Neural cell (in vitro differentiated cells): ENCODE measurements at regions not wholly inside any gene's neighbourhood (a gene's known extent, or its start where the extent isn't known, plus 50 kb on each side); places are given as distances from the start of the nearest gene placed in this dataset.

Source experiments
- H2AFZ ChIP-seq: fragments of 200-600, 300-800 bp; sonication (generic), shearing (Covaris generic); 2 replicates; pipeline ENCODE4 v1.6.0; 2014; ENCODE audit warnings: low read depth, mild to moderate bottlenecking, antibody characterized with exemption, low read length, moderate library complexity
- H3F3A ChIP-seq: fragments of 200-600 bp; shearing (Covaris generic); 2 replicates; pipeline ENCODE4 v1.6.1; 2016; ENCODE audit warnings: mild to moderate bottlenecking, moderate library complexity, mixed read lengths, antibody characterized with exemption, low read length; ENCODE audit not compliant: insufficient read depth, poor library complexity, severe bottlenecking
- H3K27ac ChIP-seq: fragments of 200-600, 300-800 bp; sonication (generic), shearing (Covaris generic); 2 replicates; pipeline ENCODE4 v1.5.1; 2014; ENCODE audit warnings: mild to moderate bottlenecking, low read length, moderate library complexity
- H3K27me3 ChIP-seq: fragments of 300-800, 200-600 bp; sonication (generic), shearing (Covaris generic); 2 replicates; pipeline ENCODE4 v1.6.0; 2014; ENCODE audit warnings: mild to moderate bottlenecking, low read depth, low read length, moderate library complexity; ENCODE audit not compliant: insufficient read depth
- H3K36me3 ChIP-seq: fragments of 300-800, 200-600 bp; sonication (generic), shearing (Covaris generic); 2 replicates; pipeline ENCODE4 v1.5.1; 2014; ENCODE audit warnings: mild to moderate bottlenecking, antibody characterized with exemption, low read length, moderate library complexity; ENCODE audit not compliant: insufficient read depth
- H3K4me2 ChIP-seq: fragments of 300-800, 200-600 bp; sonication (generic), shearing (Covaris generic); 2 replicates; pipeline ENCODE4 v1.6.0; 2014; ENCODE audit warnings: mild to moderate bottlenecking, low read length
- H3K4me3 ChIP-seq: fragments of 300-800, 200-600 bp; sonication (generic), shearing (Covaris generic); 2 replicates; pipeline ENCODE4 v1.5.1; 2014; ENCODE audit warnings: mild to moderate bottlenecking, low read length, moderate library complexity
- H3K79me2 ChIP-seq: fragments of 200-600 bp; shearing (Covaris generic); replicated peaks from 2 replicates; pipeline ENCODE4 v1.6.0; 2014; ENCODE audit warnings: mild to moderate bottlenecking, low read length, moderate library complexity; ENCODE audit not compliant: insufficient read depth
- H3K9ac ChIP-seq: fragments of 300-800, 200-600 bp; sonication (generic), shearing (Covaris generic); 2 replicates; pipeline ENCODE4 v1.6.1; 2016; ENCODE audit warnings: mild to moderate bottlenecking, low read length, mixed read lengths
- H3K9me2 ChIP-seq: fragments of 200-600 bp; shearing (Covaris generic); 2 replicates; pipeline ENCODE4 v1.6.1; 2016; ENCODE audit warnings: mild to moderate bottlenecking, low read length, mixed read lengths; ENCODE audit not compliant: insufficient read depth
- H3K9me3 ChIP-seq: fragments of 200-600, 300-800 bp; sonication (generic), shearing (Covaris generic); 2 replicates; pipeline ENCODE4 v1.6.1; 2016; ENCODE audit warnings: mild to moderate bottlenecking, mixed run types, low read length, moderate library complexity, mixed read lengths
- H4K20me1 ChIP-seq: fragments of 200-600 bp; shearing (Covaris generic); 2 replicates; pipeline ENCODE4 v1.6.1; 2016; ENCODE audit warnings: mild to moderate bottlenecking, mixed run types; ENCODE audit not compliant: insufficient read depth
- CTCF ChIP-seq: fragments of 450-650 bp; IDR thresholded peaks from 2 replicates; pipeline ENCODE4 v1.5.1; 2014; ENCODE audit warnings: antibody characterized with exemption, mild to moderate bottlenecking, moderate library complexity; ENCODE audit not compliant: poor library complexity, severe bottlenecking
- EP300 ChIP-seq: fragments of 450-650 bp; conservative IDR thresholded peaks from 2 replicates; pipeline ENCODE4 v1.6.1; 2014; ENCODE audit warnings: antibody characterized with exemption, mild to moderate bottlenecking, moderate library complexity; ENCODE audit not compliant: poor library complexity, severe bottlenecking
- EZH2 ChIP-seq: fragments of 200-600, 300-800 bp; shearing (Covaris generic), sonication (generic); IDR thresholded peaks from 2 replicates; pipeline ENCODE4 v1.6.1; 2014; ENCODE audit warnings: antibody characterized with exemption, low read length, borderline replicate concordance, mild to moderate bottlenecking; ENCODE audit not compliant: insufficient read depth, poor library complexity, severe bottlenecking
- MXI1 ChIP-seq: fragments of 450-650 bp; conservative IDR thresholded peaks from 2 replicates; pipeline ENCODE4 v1.6.1; 2014; ENCODE audit warnings: antibody characterized with exemption, mild to moderate bottlenecking; ENCODE audit not compliant: poor library complexity, severe bottlenecking
- POLR2AphosphoS5 ChIP-seq: IDR thresholded peaks from 2 replicates; pipeline ENCODE4 v1.6.1; 2012
- RAD21 ChIP-seq: fragments of 450-650 bp; conservative IDR thresholded peaks from 2 replicates; pipeline ENCODE4 v1.6.1; 2014; ENCODE audit warnings: antibody characterized with exemption, mild to moderate bottlenecking, moderate library complexity
- REST ChIP-seq: IDR thresholded peaks from 2 replicates; pipeline ENCODE4 v1.6.1; 2012; ENCODE audit warnings: borderline replicate concordance

GRCh38 chr9:129467004-129467588 is 153.8 kb downstream of the C9orf50 start:
- no peak overlapping the region for H2AFZ ChIP-seq
- no peaks in the 10 kb centered on the region for H3F3A ChIP-seq
- no peak overlapping the region for H3K9ac ChIP-seq
- TF ChIP-seq REST (no peak), CTCF (no peak), EP300 (no peak), RAD21 (no peak), POLR2AphosphoS5 (no peak)
- H3K4me3 ChIP-seq = no peak overlapping the region
- H4K20me1 ChIP-seq = no peaks in the 10 kb centered on the region
- H3K27ac ChIP-seq = no peak overlapping the region
- no peaks in the 10 kb centered on the region for H3K9me3 ChIP-seq
- no peaks in the 10 kb centered on the region for H3K9me2 ChIP-seq
- H3K27me3 ChIP-seq = no peaks in the 10 kb centered on the region
- H3K4me2 ChIP-seq = no peak overlapping the region
- H3K79me2 ChIP-seq = no peaks in the 10 kb centered on the region
- no peaks in the 10 kb centered on the region for H3K36me3 ChIP-seq

GRCh38 chr9:129465834-129466535 is 154.9 kb downstream of the C9orf50 start:
- Histone ChIP-seq H3K4me3 (no peak overlapping the region), H2AFZ (no peak overlapping the region), H3K4me2 (no peak overlapping the region), H3K9me3 (no peaks in the 10 kb centered on the region), H3K79me2 (no peaks in the 10 kb centered on the region), H3K9me2 (no peaks in the 10 kb centered on the region), H4K20me1 (no peaks in the 10 kb centered on the region), H3K9ac (no peak overlapping the region), H3F3A (no peaks in the 10 kb centered on the region), H3K27ac (no peak overlapping the region), H3K27me3 (no peaks in the 10 kb centered on the region), H3K36me3 (no peaks in the 10 kb centered on the region)
- TF ChIP-seq EP300 = no peak
- TF ChIP-seq REST = no peak
- no peak for TF ChIP-seq EZH2
- no peak for TF ChIP-seq MXI1
